K562 (cell line): ENCODE measurements at regions not wholly inside any gene's neighbourhood (a gene's known extent, or its start where the extent isn't known, plus 50 kb on each side); places are given as distances from the start of the nearest gene placed in this dataset.

Experiments used
- PATZ1 ChIP-seq: fragments of 250-450 bp; sonication (Bioruptor Pico); IDR thresholded peaks from 2 replicates; pipeline ENCODE4 v1.5.0; 2020; ENCODE audit warnings: mild to moderate bottlenecking, borderline replicate concordance
- POLR2G ChIP-seq: fragments of 200-400 bp; formaldehyde crosslinking; IDR thresholded peaks from 2 replicates; pipeline ENCODE4 v1.6.1; 2017; ENCODE audit warnings: low read depth, mild to moderate bottlenecking, antibody characterized with exemption, low read length, moderate library complexity
- SAFB ChIP-seq: fragments of 200-400 bp; formaldehyde crosslinking; IDR thresholded peaks from 2 replicates; pipeline ENCODE4 v1.6.1; 2017; ENCODE audit warnings: low read depth, low read length, borderline replicate concordance
- STAT6 ChIP-seq: sonication (generic); formaldehyde crosslinking; IDR thresholded peaks from 2 replicates; pipeline ENCODE4 v1.8.1; 2023; ENCODE audit warnings: mild to moderate bottlenecking, missing genetic modification reagents
- ZNF785 ChIP-seq: fragments of 250-450 bp; sonication (Bioruptor Pico); IDR thresholded peaks from 2 replicates; pipeline ENCODE4 v1.4.0; 2020; ENCODE audit warnings: mild to moderate bottlenecking

DNA sequence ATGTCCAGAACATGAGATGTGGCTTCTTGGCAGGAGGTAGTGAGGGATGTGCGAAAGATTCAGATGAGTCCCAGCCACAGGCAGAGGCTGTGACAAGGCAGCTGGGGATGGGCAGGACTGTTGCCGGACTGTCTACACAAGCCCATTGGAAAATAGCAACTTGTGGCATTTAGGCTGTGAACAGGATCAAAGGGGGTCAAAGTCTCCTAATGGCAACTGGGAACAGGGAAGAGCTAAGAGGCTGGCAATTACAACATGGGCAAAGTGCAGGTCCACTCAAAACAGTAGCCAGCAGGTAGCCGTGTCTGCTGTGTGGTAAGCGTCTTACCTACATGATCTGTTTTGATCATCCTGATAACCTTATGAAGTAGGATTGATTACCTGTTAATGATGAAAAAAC is 254.2 kb upstream of the ZNF32 start (continued):
- TF ChIP-seq SAFB = no peak
- no peak for TF ChIP-seq POLR2G
- TF ChIP-seq ZNF785 (CRISPR knock-in tag) = no peak
- no peak for TF ChIP-seq PATZ1 (CRISPR knock-in tag)
- no peak for TF ChIP-seq STAT6 (CRISPR knock-in tag)
